HEK293T (cell line): ENCODE measurements at regions not wholly inside any gene's neighbourhood (a gene's known extent, or its start where the extent isn't known, plus 50 kb on each side); places are given as distances from the start of the nearest gene placed in this dataset.

Source experiments
- ARNT ChIP-seq: fragments of 450-650 bp; IDR thresholded peaks from 2 replicates; pipeline ENCODE4 v1.6.1; 2017; ENCODE audit warnings: mild to moderate bottlenecking
- BHLHE40 ChIP-seq: fragments of 450-650 bp; IDR thresholded peaks from 2 replicates; pipeline ENCODE4 v1.6.1; 2016; ENCODE audit warnings: mild to moderate bottlenecking, moderate library complexity, borderline replicate concordance
- FOXA1 ChIP-seq: fragments of 450-650 bp; IDR thresholded peaks from 2 replicates; pipeline ENCODE4 v1.6.1; 2016; ENCODE audit warnings: mild to moderate bottlenecking
- FOXK2 ChIP-seq: fragments of 450-650 bp; IDR thresholded peaks from 2 replicates; pipeline ENCODE4 v1.6.1; 2016; ENCODE audit warnings: mild to moderate bottlenecking
- FOXM1 ChIP-seq: fragments of 450-650 bp; IDR thresholded peaks from 2 replicates; pipeline ENCODE4 v1.6.1; 2017; ENCODE audit warnings: mild to moderate bottlenecking, borderline replicate concordance
- L3MBTL2 ChIP-seq: fragments of 450-650 bp; conservative IDR thresholded peaks from 2 replicates; pipeline ENCODE4 v1.6.1; 2016; ENCODE audit warnings: mild to moderate bottlenecking
- NFRKB ChIP-seq: fragments of 450-650 bp; IDR thresholded peaks from 2 replicates; pipeline ENCODE4 v1.6.1; 2016; ENCODE audit warnings: mild to moderate bottlenecking, moderate library complexity
- SP1 ChIP-seq: fragments of 450-650 bp; IDR thresholded peaks from 2 replicates; pipeline ENCODE4 v1.6.1; 2017
- SUZ12 ChIP-seq: fragments of 450-650 bp; IDR thresholded peaks from 2 replicates; pipeline ENCODE4 v1.6.1; 2016; ENCODE audit warnings: mild to moderate bottlenecking
- TARDBP ChIP-seq: fragments of 450-650 bp; IDR thresholded peaks from 2 replicates; pipeline ENCODE4 v1.6.1; 2016
- ZNF384 ChIP-seq: fragments of 450-650 bp; IDR thresholded peaks from 2 replicates; pipeline ENCODE4 v1.6.1; 2016

DNA sequence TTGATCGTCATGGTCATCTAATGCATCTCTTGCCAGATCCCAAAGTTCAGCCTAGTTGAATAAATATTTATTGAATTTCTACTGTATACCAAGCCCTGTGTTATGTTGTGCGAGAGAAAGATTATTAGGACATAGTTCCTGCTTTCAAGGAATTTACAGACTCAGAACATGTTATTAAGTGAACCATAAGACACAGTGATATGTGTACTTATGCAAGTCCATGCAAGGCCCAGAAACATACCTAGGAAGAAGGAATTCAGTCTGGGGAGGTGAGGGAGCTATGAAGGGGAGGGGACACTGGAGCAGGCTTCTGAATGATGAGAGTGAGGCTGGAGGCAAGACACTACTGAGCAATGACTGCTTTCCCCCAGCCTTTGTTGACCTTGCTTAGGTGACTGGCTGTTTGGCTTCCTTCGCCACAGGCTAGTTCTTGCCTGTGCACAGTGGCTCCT, 81.4 kb downstream of the ACAA2 start:
- no peak for TF ChIP-seq SUZ12
- no peak for TF ChIP-seq SP1
- no peak for TF ChIP-seq TARDBP
- no peak for TF ChIP-seq L3MBTL2
- TF ChIP-seq FOXM1 = no peak
- TF ChIP-seq ARNT = no peak
- TF ChIP-seq FOXA1 = no peak
- TF ChIP-seq BHLHE40 = no peak
- TF ChIP-seq NFRKB = no peak
- TF ChIP-seq FOXK2 = no peak
- no peak for TF ChIP-seq ZNF384
